Astrocyte (in vitro differentiated cells and primary cell): ENCODE measurements at regions not wholly inside any gene's neighbourhood (a gene's known extent, or its start where the extent isn't known, plus 50 kb on each side); places are given as distances from the start of the nearest gene placed in this dataset.

Experiments
- EZH2 ChIP-seq: IDR thresholded peaks from 2 replicates; pipeline ENCODE4 v1.6.1; 2012; ENCODE audit warnings: mild to moderate bottlenecking, low read length, inconsistent platforms; ENCODE audit not compliant: insufficient read depth
- TF ChIP-seq, protein P1 (sequence below): IDR thresholded peaks from 2 replicates; pipeline ENCODE4 v1.5.1; 2011; ENCODE audit warnings: low read depth, mild to moderate bottlenecking, inconsistent platforms, low read length, moderate library complexity; ENCODE audit not compliant: insufficient read depth

- TF ChIP-seq, protein P1, sequence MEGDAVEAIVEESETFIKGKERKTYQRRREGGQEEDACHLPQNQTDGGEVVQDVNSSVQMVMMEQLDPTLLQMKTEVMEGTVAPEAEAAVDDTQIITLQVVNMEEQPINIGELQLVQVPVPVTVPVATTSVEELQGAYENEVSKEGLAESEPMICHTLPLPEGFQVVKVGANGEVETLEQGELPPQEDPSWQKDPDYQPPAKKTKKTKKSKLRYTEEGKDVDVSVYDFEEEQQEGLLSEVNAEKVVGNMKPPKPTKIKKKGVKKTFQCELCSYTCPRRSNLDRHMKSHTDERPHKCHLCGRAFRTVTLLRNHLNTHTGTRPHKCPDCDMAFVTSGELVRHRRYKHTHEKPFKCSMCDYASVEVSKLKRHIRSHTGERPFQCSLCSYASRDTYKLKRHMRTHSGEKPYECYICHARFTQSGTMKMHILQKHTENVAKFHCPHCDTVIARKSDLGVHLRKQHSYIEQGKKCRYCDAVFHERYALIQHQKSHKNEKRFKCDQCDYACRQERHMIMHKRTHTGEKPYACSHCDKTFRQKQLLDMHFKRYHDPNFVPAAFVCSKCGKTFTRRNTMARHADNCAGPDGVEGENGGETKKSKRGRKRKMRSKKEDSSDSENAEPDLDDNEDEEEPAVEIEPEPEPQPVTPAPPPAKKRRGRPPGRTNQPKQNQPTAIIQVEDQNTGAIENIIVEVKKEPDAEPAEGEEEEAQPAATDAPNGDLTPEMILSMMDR = no peak
- TF ChIP-seq EZH2 = no peak
Observed at GRCh38 chr12:58421990-58422389, 480.6 kb downstream of the ATP23 start.
